Panc1 (cell line): ENCODE measurements at regions not wholly inside any gene's neighbourhood (a gene's known extent, or its start where the extent isn't known, plus 50 kb on each side); places are given as distances from the start of the nearest gene placed in this dataset.

Experiments used
- ATAC-seq: fragments of 200-7000 bp; cut with Tn5 transposase; 2 replicates; pipeline ENCODE4 v1.9.1; 2020; ENCODE audit warnings: mild to moderate bottlenecking, moderate library complexity
- BruUV-seq: library from RNA; stranded (reverse); fragments of 400-500 nt; replicated peaks from 2 replicates; lab custom pipeline; 2021; lab: Mats Ljungman, UMichigan
- CTCF ChIA-PET: fragments of 300-600 bp; sonication (Branson Sonifier 250); formaldehyde crosslinking; loops from one replicate; lab custom pipeline; 2022; ENCODE audit warnings: antibody characterized with exemption; lab: Charles Lee
- POLR2A ChIA-PET: fragments of 300-600 bp; sonication (Branson Sonifier 250); formaldehyde crosslinking; loops from one replicate; lab custom pipeline; 2022; ENCODE audit warnings: antibody characterized with exemption; lab: Charles Lee
- DNase-seq: peaks from one replicate; pipeline ENCODE4 v3.0.0-alpha.2; 2010; ENCODE audit warnings: low read depth, low spot score
- H3K27ac ChIP-seq: 2 replicates; pipeline ENCODE4 v1.5.1; 2011; ENCODE audit warnings: mild to moderate bottlenecking, low read length, inconsistent platforms
- H3K27me3 ChIP-seq: fragments of 200-500 bp; sonication (Bioruptor generic); 2 replicates; pipeline ENCODE4 v1.6.0; 2014; ENCODE audit warnings: low read length, inconsistent platforms; ENCODE audit not compliant: control insufficient read depth, insufficient read depth
- H3K36me3 ChIP-seq: fragments of 200-500 bp; sonication (Bioruptor generic); 2 replicates; pipeline ENCODE4 v1.5.1; 2014; ENCODE audit warnings: inconsistent platforms, mild to moderate bottlenecking, low read length, moderate library complexity; ENCODE audit not compliant: control insufficient read depth, insufficient read depth
- H3K4me1 ChIP-seq: 2 replicates; pipeline ENCODE4 v1.5.1; 2011; ENCODE audit warnings: inconsistent platforms, mild to moderate bottlenecking, low read length, moderate library complexity; ENCODE audit not compliant: control insufficient read depth, insufficient read depth
- H3K4me3 ChIP-seq, 2 experiments: 2 replicates each; pipeline ENCODE4 v1.5.1; 2011 to 2012; ENCODE audit warnings: low read depth in 2 of 2, low read length in 2 of 2, mild to moderate bottlenecking in 2 of 2, inconsistent platforms in 1 of 2, moderate library complexity in 1 of 2
- H3K9me3 ChIP-seq: fragments of 200-500 bp; sonication (Bioruptor generic); 2 replicates; pipeline ENCODE4 v1.5.1; 2014; ENCODE audit warnings: low read depth, mild to moderate bottlenecking, inconsistent platforms, low read length, moderate library complexity; ENCODE audit not compliant: control insufficient read depth, insufficient read depth
- POLR2AphosphoS5 ChIP-seq: IDR thresholded peaks from 2 replicates; pipeline ENCODE4 v1.6.1; 2012; ENCODE audit warnings: mild to moderate bottlenecking, low read depth, low read length, moderate library complexity
- SIN3A ChIP-seq: IDR thresholded peaks from 2 replicates; pipeline ENCODE4 v1.6.1; 2012; ENCODE audit warnings: low read depth, mild to moderate bottlenecking, low read length, moderate library complexity, borderline replicate concordance; ENCODE audit not compliant: insufficient read depth
- TCF7L2 ChIP-seq: IDR thresholded peaks from 2 replicates; pipeline ENCODE4 v1.6.1; 2011; ENCODE audit warnings: mild to moderate bottlenecking, low read depth, low read length, inconsistent platforms
- in situ Hi-C: cut with HindIII; loops from 2 replicates; pipeline ENCODE4 v1.10.0; 2016; ENCODE audit warnings: low sequenced_read_pairs, low pct_unique_long_range_greater_than_20kb
- intact Hi-C: fragments of 100-400 bp; cut with micrococcal nuclease; formaldehyde crosslinking; loops from one replicate; pipeline ENCODE4 v1.10.0; 2022; ENCODE audit not compliant: unreplicated experiment
- TF ChIP-seq, protein P1 (sequence below), 2 experiments: IDR thresholded peaks; 2 replicates each; pipeline ENCODE4 v1.6.1; 2011 to 2012; ENCODE audit warnings: low read depth in 2 of 2, control low read depth in 1 of 2, low read length in 1 of 2, mild to moderate bottlenecking in 1 of 2, moderate library complexity in 1 of 2; ENCODE audit not compliant: insufficient read depth in 1 of 2
- TF ChIP-seq, protein P2 (sequence below): fragments of 450-650 bp; IDR thresholded peaks from 2 replicates; pipeline ENCODE4 v1.5.1; 2017; ENCODE audit warnings: mild to moderate bottlenecking

DNA sequence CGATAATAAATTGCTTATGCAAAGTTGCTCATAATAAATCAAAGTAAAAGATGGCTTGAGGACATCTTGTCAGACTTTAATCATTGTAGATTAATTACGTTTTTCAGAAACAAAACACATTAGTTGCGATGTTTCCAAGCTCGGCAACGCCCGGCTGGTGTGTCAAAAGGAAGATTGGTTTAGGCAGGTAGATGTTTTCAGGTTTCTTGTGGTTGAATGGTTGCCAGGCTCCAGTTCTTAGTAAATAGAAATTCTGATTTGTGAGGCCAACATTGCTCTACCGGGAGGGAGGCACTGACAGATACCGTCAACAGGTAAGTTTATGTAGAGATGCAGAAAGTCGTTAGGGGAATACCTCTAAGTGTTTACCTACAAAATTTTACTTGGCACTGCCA, 280.3 kb downstream of the NPR3 start:
- DNase-seq (no peak), ATAC-seq (no peak)
- Histone ChIP-seq H3K36me3 (no peaks in the 10 kb centered on the region), H3K4me3 (no peak overlapping the region), H3K9me3 (no peaks in the 10 kb centered on the region), H3K27ac (no peak overlapping the region), H3K27me3 (no peaks in the 10 kb centered on the region), H3K4me1 (no peaks in the 10 kb centered on the region)
- no TSS peak for BruUV-seq
- in situ Hi-C loops: no loop called here
- TF ChIP-seq, protein P1, sequence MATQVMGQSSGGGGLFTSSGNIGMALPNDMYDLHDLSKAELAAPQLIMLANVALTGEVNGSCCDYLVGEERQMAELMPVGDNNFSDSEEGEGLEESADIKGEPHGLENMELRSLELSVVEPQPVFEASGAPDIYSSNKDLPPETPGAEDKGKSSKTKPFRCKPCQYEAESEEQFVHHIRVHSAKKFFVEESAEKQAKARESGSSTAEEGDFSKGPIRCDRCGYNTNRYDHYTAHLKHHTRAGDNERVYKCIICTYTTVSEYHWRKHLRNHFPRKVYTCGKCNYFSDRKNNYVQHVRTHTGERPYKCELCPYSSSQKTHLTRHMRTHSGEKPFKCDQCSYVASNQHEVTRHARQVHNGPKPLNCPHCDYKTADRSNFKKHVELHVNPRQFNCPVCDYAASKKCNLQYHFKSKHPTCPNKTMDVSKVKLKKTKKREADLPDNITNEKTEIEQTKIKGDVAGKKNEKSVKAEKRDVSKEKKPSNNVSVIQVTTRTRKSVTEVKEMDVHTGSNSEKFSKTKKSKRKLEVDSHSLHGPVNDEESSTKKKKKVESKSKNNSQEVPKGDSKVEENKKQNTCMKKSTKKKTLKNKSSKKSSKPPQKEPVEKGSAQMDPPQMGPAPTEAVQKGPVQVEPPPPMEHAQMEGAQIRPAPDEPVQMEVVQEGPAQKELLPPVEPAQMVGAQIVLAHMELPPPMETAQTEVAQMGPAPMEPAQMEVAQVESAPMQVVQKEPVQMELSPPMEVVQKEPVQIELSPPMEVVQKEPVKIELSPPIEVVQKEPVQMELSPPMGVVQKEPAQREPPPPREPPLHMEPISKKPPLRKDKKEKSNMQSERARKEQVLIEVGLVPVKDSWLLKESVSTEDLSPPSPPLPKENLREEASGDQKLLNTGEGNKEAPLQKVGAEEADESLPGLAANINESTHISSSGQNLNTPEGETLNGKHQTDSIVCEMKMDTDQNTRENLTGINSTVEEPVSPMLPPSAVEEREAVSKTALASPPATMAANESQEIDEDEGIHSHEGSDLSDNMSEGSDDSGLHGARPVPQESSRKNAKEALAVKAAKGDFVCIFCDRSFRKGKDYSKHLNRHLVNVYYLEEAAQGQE (IDR thresholded peaks at IDR 0.05; ENCODE audit: insufficient read depth in 1 of 2, low read depth in 2 of 2, low read length in 1 of 2): no peak
- TF ChIP-seq, protein P2, sequence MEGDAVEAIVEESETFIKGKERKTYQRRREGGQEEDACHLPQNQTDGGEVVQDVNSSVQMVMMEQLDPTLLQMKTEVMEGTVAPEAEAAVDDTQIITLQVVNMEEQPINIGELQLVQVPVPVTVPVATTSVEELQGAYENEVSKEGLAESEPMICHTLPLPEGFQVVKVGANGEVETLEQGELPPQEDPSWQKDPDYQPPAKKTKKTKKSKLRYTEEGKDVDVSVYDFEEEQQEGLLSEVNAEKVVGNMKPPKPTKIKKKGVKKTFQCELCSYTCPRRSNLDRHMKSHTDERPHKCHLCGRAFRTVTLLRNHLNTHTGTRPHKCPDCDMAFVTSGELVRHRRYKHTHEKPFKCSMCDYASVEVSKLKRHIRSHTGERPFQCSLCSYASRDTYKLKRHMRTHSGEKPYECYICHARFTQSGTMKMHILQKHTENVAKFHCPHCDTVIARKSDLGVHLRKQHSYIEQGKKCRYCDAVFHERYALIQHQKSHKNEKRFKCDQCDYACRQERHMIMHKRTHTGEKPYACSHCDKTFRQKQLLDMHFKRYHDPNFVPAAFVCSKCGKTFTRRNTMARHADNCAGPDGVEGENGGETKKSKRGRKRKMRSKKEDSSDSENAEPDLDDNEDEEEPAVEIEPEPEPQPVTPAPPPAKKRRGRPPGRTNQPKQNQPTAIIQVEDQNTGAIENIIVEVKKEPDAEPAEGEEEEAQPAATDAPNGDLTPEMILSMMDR: no peak
- TF ChIP-seq POLR2AphosphoS5 (no peak), SIN3A (no peak), TCF7L2 (no peak)
- POLR2A ChIA-PET: no interaction called here
- intact Hi-C loops: no loop called here
- CTCF ChIA-PET: no interaction called here

DNA sequence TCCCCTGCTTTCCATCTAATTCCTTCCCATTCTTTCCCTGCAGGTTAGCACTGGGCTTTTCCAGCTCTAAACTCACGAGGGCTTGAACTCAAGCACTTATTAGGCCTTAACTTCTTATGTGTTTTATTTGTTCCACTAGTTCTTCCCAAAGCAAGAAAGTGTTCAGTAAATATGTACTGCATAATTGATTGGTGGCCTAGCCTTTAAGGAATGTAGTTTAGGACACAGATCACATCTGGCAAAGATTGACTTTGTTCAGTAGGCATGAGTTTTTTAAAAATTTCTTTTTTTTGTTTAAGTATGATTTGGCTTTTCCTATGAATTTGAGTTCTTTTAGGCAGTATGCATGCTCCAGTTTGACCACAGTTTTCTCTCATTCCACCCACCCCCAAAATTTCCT, 285.2 kb downstream of the NPR3 start:
- CTCF ChIA-PET: no interaction called here
- no TSS peak for BruUV-seq
- no peaks in the 10 kb centered on the region for H3K27me3 ChIP-seq

More for the DNA sequence above, 285.2 kb downstream of the NPR3 start:
- H3K36me3 ChIP-seq: no peaks in the 10 kb centered on the region
- H3K9me3 ChIP-seq: 0 out of 2 replicates have a peak, but pooled peaks cover 3% of the 10 kb centered on the region
- TF ChIP-seq, protein P1 (IDR thresholded peaks at IDR 0.05; ENCODE audit: insufficient read depth in 1 of 2, low read depth in 2 of 2, low read length in 1 of 2): no peak
- no peak for TF ChIP-seq SIN3A
- TF ChIP-seq POLR2AphosphoS5: no peak
- no peak for TF ChIP-seq TCF7L2
- TF ChIP-seq, protein P2: no peak
- no peak for DNase-seq
- in situ Hi-C loops (no loop called here), intact Hi-C loops (no loop called here)
- H3K4me3 ChIP-seq: no peak overlapping the region
- POLR2A ChIA-PET: no interaction called here
- no peak overlapping the region for H3K27ac ChIP-seq
- no peak for ATAC-seq
- H3K4me1 ChIP-seq: no peaks in the 10 kb centered on the region
